Parathyroid adenoma (tissue), 2 donors: ENCODE measurements at regions not wholly inside any gene's neighbourhood (a gene's known extent, or its start where the extent isn't known, plus 50 kb on each side); places are given as distances from the start of the nearest gene placed in this dataset.

Experiments used
- H2AFZ ChIP-seq: fragments of 300-600 bp; sonication (generic); one replicate; pipeline ENCODE4 v1.7.0; 2017; ENCODE audit warnings: antibody characterized with exemption, mild to moderate bottlenecking
- H3K27ac ChIP-seq: fragments of 300-600 bp; sonication (generic); one replicate; pipeline ENCODE4 v1.7.0; 2017
- H3K27me3 ChIP-seq: fragments of 300-600 bp; sonication (generic); one replicate; pipeline ENCODE4 v1.7.0; 2017; ENCODE audit warnings: low read length; ENCODE audit not compliant: control insufficient read depth, insufficient read depth
- H3K36me3 ChIP-seq: fragments of 300-600 bp; sonication (generic); one replicate; pipeline ENCODE4 v1.7.0; 2017; ENCODE audit warnings: low read length; ENCODE audit not compliant: control insufficient read depth, insufficient read depth
- H3K4me1 ChIP-seq: fragments of 300-600 bp; sonication (generic); one replicate; pipeline ENCODE4 v1.7.0; 2017; ENCODE audit warnings: control low read depth
- H3K4me2 ChIP-seq: fragments of 300-600 bp; sonication (generic); one replicate; pipeline ENCODE4 v1.7.0; 2017; ENCODE audit warnings: low read length
- H3K4me3 ChIP-seq: fragments of 300-600 bp; sonication (generic); one replicate; pipeline ENCODE4 v1.7.0; 2017; ENCODE audit warnings: low read depth, low read length
- H3K79me2 ChIP-seq: fragments of 300-600 bp; sonication (generic); one replicate; pipeline ENCODE4 v1.7.0; 2017; ENCODE audit warnings: control low read depth
- H3K9ac ChIP-seq: fragments of 300-600 bp; sonication (generic); one replicate; pipeline ENCODE4 v1.7.0; 2017; ENCODE audit warnings: mild to moderate bottlenecking
- H3K9me3 ChIP-seq: fragments of 300-600 bp; sonication (generic); one replicate; pipeline ENCODE4 v1.7.0; 2017; ENCODE audit warnings: low read length; ENCODE audit not compliant: control insufficient read depth
- TF ChIP-seq, protein P1 (sequence below): fragments of 300-600 bp; sonication (generic); IDR thresholded peaks from one replicate; pipeline ENCODE4 v1.7.0; 2017; ENCODE audit warnings: antibody characterized with exemption, mild to moderate bottlenecking
- donor health status: primary hyperparathyroidism.

- H3K9ac ChIP-seq: no peak overlapping the region
- TF ChIP-seq, protein P1, sequence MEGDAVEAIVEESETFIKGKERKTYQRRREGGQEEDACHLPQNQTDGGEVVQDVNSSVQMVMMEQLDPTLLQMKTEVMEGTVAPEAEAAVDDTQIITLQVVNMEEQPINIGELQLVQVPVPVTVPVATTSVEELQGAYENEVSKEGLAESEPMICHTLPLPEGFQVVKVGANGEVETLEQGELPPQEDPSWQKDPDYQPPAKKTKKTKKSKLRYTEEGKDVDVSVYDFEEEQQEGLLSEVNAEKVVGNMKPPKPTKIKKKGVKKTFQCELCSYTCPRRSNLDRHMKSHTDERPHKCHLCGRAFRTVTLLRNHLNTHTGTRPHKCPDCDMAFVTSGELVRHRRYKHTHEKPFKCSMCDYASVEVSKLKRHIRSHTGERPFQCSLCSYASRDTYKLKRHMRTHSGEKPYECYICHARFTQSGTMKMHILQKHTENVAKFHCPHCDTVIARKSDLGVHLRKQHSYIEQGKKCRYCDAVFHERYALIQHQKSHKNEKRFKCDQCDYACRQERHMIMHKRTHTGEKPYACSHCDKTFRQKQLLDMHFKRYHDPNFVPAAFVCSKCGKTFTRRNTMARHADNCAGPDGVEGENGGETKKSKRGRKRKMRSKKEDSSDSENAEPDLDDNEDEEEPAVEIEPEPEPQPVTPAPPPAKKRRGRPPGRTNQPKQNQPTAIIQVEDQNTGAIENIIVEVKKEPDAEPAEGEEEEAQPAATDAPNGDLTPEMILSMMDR: no peak
- H3K4me2 ChIP-seq: no peak overlapping the region
- H3K36me3 ChIP-seq: no peaks in the 10 kb centered on the region
- no peak overlapping the region for H2AFZ ChIP-seq
- H3K9me3 ChIP-seq: no peaks in the 10 kb centered on the region
- no peaks in the 10 kb centered on the region for H3K79me2 ChIP-seq
- H3K4me1 ChIP-seq: no peaks in the 10 kb centered on the region
- H3K27ac ChIP-seq: no peak overlapping the region
- H3K4me3 ChIP-seq: no peak overlapping the region
- no peaks in the 10 kb centered on the region for H3K27me3 ChIP-seq
Measured at GRCh38 chr15:96774216-96774615, 443.7 kb downstream of the NR2F2 start.

DNA sequence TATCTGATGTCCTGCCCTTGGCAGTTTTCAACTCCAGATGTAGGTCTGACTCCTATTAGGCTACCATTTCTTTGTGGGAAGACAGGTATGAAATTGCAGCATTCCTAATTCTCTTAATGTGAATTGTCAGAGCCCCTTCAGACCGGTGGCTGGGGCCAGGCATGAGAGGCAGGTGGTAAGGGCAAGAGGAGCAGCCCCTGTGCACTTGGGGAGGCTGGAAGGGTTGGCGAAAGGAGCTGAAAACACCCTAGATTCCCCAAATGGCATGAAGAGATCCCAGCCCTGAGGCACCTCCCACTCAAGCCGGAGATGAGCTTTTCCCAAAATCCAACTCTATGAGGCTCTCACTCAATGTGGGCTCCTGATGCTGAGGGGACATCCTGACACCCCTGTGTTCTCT lies 453.2 kb downstream of the NR2F2 start:
- no peaks in the 10 kb centered on the region for H3K4me1 ChIP-seq
- H3K9ac ChIP-seq: no peak overlapping the region
- H3K27ac ChIP-seq: no peak overlapping the region
- H3K4me3 ChIP-seq: no peak overlapping the region
- no peak overlapping the region for H2AFZ ChIP-seq
- H3K36me3 ChIP-seq: no peaks in the 10 kb centered on the region
- TF ChIP-seq, protein P1: no peak
- no peaks in the 10 kb centered on the region for H3K9me3 ChIP-seq
- H3K4me2 ChIP-seq: no peak overlapping the region
- H3K79me2 ChIP-seq: no peaks in the 10 kb centered on the region
- no peaks in the 10 kb centered on the region for H3K27me3 ChIP-seq

DNA sequence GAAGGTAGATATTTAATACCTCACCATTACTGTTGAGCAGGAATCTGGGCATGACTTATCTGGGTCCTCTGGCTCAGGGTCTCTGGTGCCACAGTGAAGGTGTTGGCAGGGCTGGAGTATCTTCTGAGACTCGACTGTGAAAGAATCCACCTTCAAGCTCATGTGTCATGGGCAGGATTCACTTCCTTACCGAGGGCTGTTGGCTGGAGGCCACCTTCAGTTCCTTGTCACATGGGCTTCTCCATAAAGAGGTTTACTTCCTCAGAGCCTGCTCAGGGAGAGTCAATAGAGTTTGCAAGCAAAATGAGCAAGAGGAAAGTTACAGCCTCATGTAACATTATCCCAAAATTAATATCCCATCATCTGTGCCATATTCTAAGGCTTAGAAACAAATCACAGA lies 459.5 kb downstream of the NR2F2 start:
- Histone ChIP-seq H3K4me1 (no peaks in the 10 kb centered on the region), H3K4me2 (no peak overlapping the region), H3K79me2 (no peaks in the 10 kb centered on the region), H3K36me3 (no peaks in the 10 kb centered on the region), H3K9ac (no peak overlapping the region), H2AFZ (no peak overlapping the region), H3K4me3 (no peak overlapping the region), H3K27ac (no peak overlapping the region), H3K9me3 (no peaks in the 10 kb centered on the region), H3K27me3 (no peaks in the 10 kb centered on the region)
- TF ChIP-seq, protein P1: no peak

DNA sequence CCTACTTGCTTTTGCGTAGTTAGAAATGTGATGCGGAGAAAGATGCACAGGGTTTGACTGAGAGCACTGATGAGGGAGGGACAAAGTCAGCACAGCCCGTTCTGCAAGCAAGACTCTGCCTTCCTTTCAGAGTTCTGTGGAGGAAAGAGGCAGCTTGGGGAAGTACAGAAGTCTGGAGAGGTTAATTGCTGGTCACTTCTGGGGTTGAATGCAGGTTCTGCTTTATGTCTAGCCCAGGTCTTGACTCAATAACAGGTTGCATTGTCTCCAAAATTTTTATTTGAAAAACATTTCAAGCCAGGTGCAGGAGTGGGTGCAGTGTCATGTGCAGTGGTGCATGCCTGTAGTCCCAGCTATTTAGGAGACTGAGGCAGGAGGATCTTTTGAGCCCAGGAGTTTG lies 461.7 kb downstream of the NR2F2 start:
- no peaks in the 10 kb centered on the region for H3K79me2 ChIP-seq
- no peaks in the 10 kb centered on the region for H3K9me3 ChIP-seq
- no peaks in the 10 kb centered on the region for H3K4me1 ChIP-seq
- H3K4me2 ChIP-seq: no peak overlapping the region
- no peak overlapping the region for H3K9ac ChIP-seq
- no peak overlapping the region for H3K27ac ChIP-seq
- H3K27me3 ChIP-seq: no peaks in the 10 kb centered on the region
- H3K36me3 ChIP-seq: no peaks in the 10 kb centered on the region
- no peak overlapping the region for H2AFZ ChIP-seq
- no peak overlapping the region for H3K4me3 ChIP-seq
- TF ChIP-seq, protein P1: no peak

- no peak overlapping the region for H3K4me2 ChIP-seq
- H3K27ac ChIP-seq: no peak overlapping the region
- no peaks in the 10 kb centered on the region for H3K36me3 ChIP-seq
- H3K4me3 ChIP-seq: no peak overlapping the region
- no peaks in the 10 kb centered on the region for H3K27me3 ChIP-seq
- TF ChIP-seq, protein P1: no peak
- no peak overlapping the region for H3K9ac ChIP-seq
- H2AFZ ChIP-seq: no peak overlapping the region
- H3K4me1 ChIP-seq: no peaks in the 10 kb centered on the region
- no peaks in the 10 kb centered on the region for H3K9me3 ChIP-seq
- no peaks in the 10 kb centered on the region for H3K79me2 ChIP-seq
Measured at GRCh38 chr15:96796841-96797240, 466.3 kb downstream of the NR2F2 start.
